ENCODE measurements at regions not wholly inside any gene's neighbourhood (a gene's known extent, or its start where the extent isn't known, plus 50 kb on each side); places are given as distances from the start of the nearest gene placed in this dataset.

- H3K9ac ChIP-seq (ENCODE audit: low read length), result no peak overlapping the region
- H3K4me2 ChIP-seq (ENCODE audit: low read length), result no peak overlapping the region
- no peaks in the 10 kb centered on the region for H3K9me3 ChIP-seq (ENCODE audit: insufficient read depth, low read length)
- peaks cover 24% of the 10 kb centered on the region for H3K4me1 ChIP-seq (ENCODE audit: low read length)
- H2AFZ ChIP-seq (ENCODE audit: low read depth, low read length), result no peak overlapping the region
- no peaks in the 10 kb centered on the region for H3K27me3 ChIP-seq (ENCODE audit: low read depth, low read length)
- no peaks in the 10 kb centered on the region for H3K36me3 ChIP-seq (replicated peaks; ENCODE audit: low read depth, low read length)
- TF ChIP-seq EZH2phosphoT487 (IDR thresholded peaks at IDR 0.05; ENCODE audit: low read depth) (no peak), CTCF (IDR thresholded peaks at IDR 0.05; ENCODE audit: low read depth, low read length) (no peak)
- H3K27ac ChIP-seq (ENCODE audit: low read length), result no peak overlapping the region
- H3K4me3 ChIP-seq (ENCODE audit: low read length), result no peak overlapping the region
- no peaks in the 10 kb centered on the region for H3K79me2 ChIP-seq (ENCODE audit: low read length)
- no peaks in the 10 kb centered on the region for H4K20me1 ChIP-seq (ENCODE audit: insufficient read depth, low read length)
Measured at GRCh38 chr12:75974323-75975187, 57.0 kb downstream of the PHLDA1 start.

- H3K9me3 ChIP-seq (ENCODE audit: insufficient read depth, low read length), result no peaks in the 10 kb centered on the region
- H3K4me2 ChIP-seq (ENCODE audit: low read length), result no peak overlapping the region
- no peak overlapping the region for H3K27ac ChIP-seq (ENCODE audit: low read length)
- H3K4me3 ChIP-seq (ENCODE audit: low read length), result no peak overlapping the region
- H3K79me2 ChIP-seq (ENCODE audit: low read length), result no peaks in the 10 kb centered on the region
- no peak overlapping the region for H2AFZ ChIP-seq (ENCODE audit: low read depth, low read length)
- no peaks in the 10 kb centered on the region for H3K4me1 ChIP-seq (ENCODE audit: low read length)
- TF ChIP-seq CTCF (IDR thresholded peaks at IDR 0.05; ENCODE audit: low read depth, low read length) (no peak), EZH2phosphoT487 (IDR thresholded peaks at IDR 0.05; ENCODE audit: low read depth) (no peak)
- H3K9ac ChIP-seq (ENCODE audit: low read length), result no peak overlapping the region
- H4K20me1 ChIP-seq (ENCODE audit: insufficient read depth, low read length), result no peaks in the 10 kb centered on the region
- H3K27me3 ChIP-seq (ENCODE audit: low read depth, low read length), result 0 out of 2 replicates have a peak, but pooled peaks cover 5% of the 10 kb centered on the region
- H3K36me3 ChIP-seq (replicated peaks; ENCODE audit: low read depth, low read length), result no peaks in the 10 kb centered on the region
Measured at GRCh38 chr12:75971253-75971652, 60.3 kb downstream of the PHLDA1 start.

GRCh38 chr12:75970310-75970709 lies 61.3 kb downstream of the PHLDA1 start:
- Histone ChIP-seq H3K27ac (ENCODE audit: low read length) (no peak overlapping the region), H3K79me2 (ENCODE audit: low read length) (no peaks in the 10 kb centered on the region), H3K4me3 (ENCODE audit: low read length) (no peak overlapping the region), H3K27me3 (ENCODE audit: low read depth, low read length) (0 out of 2 replicates have a peak, but pooled peaks cover 5% of the 10 kb centered on the region), H3K4me1 (ENCODE audit: low read length) (no peaks in the 10 kb centered on the region), H3K4me2 (ENCODE audit: low read length) (no peak overlapping the region), H3K9me3 (ENCODE audit: insufficient read depth, low read length) (no peaks in the 10 kb centered on the region), H2AFZ (ENCODE audit: low read depth, low read length) (no peak overlapping the region), H3K9ac (ENCODE audit: low read length) (no peak overlapping the region), H3K36me3 (replicated peaks; ENCODE audit: low read depth, low read length) (no peaks in the 10 kb centered on the region), H4K20me1 (ENCODE audit: insufficient read depth, low read length) (no peaks in the 10 kb centered on the region)
- TF ChIP-seq EZH2phosphoT487 (IDR thresholded peaks at IDR 0.05; ENCODE audit: low read depth) (no peak), CTCF (IDR thresholded peaks at IDR 0.05; ENCODE audit: low read depth, low read length) (no peak)

GRCh38 chr12:75969768-75970167 lies 61.8 kb downstream of the PHLDA1 start:
- Histone ChIP-seq H4K20me1 (ENCODE audit: insufficient read depth, low read length) (no peaks in the 10 kb centered on the region), H3K27ac (ENCODE audit: low read length) (no peak overlapping the region), H2AFZ (ENCODE audit: low read depth, low read length) (no peak overlapping the region), H3K27me3 (ENCODE audit: low read depth, low read length) (0 out of 2 replicates have a peak, but pooled peaks cover 5% of the 10 kb centered on the region), H3K4me2 (ENCODE audit: low read length) (no peak overlapping the region), H3K36me3 (replicated peaks; ENCODE audit: low read depth, low read length) (no peaks in the 10 kb centered on the region), H3K79me2 (ENCODE audit: low read length) (no peaks in the 10 kb centered on the region), H3K4me1 (ENCODE audit: low read length) (no peaks in the 10 kb centered on the region), H3K9ac (ENCODE audit: low read length) (no peak overlapping the region), H3K9me3 (ENCODE audit: insufficient read depth, low read length) (no peaks in the 10 kb centered on the region), H3K4me3 (ENCODE audit: low read length) (no peak overlapping the region)
- no peak for TF ChIP-seq CTCF (IDR thresholded peaks at IDR 0.05; ENCODE audit: low read depth, low read length)
- TF ChIP-seq EZH2phosphoT487 (IDR thresholded peaks at IDR 0.05; ENCODE audit: low read depth), result no peak
